Retinal pigment epithelial cell (primary cell): ENCODE measurements at regions not wholly inside any gene's neighbourhood (a gene's known extent, or its start where the extent isn't known, plus 50 kb on each side); places are given as distances from the start of the nearest gene placed in this dataset.
"Not testable (repeated sequence)": the region's sequence is repeated elsewhere in the genome, so short reads cannot be mapped to it uniquely, and the experiment has no call there.

ENCODE experiments used
- DNase-seq: peaks from one replicate; pipeline ENCODE4 v3.0.0-alpha.2; 2010; ENCODE audit warnings: low read depth
- H3K4me3 ChIP-seq: 2 replicates; pipeline ENCODE4 v1.5.1; 2011; ENCODE audit warnings: mild to moderate bottlenecking, low read length, control low read depth, moderate library complexity
- TF ChIP-seq, protein P1 (sequence below): conservative IDR thresholded peaks from 2 replicates; pipeline ENCODE4 v1.5.1; 2011; ENCODE audit warnings: low read depth, low read length, control low read depth, inconsistent platforms

DNA sequence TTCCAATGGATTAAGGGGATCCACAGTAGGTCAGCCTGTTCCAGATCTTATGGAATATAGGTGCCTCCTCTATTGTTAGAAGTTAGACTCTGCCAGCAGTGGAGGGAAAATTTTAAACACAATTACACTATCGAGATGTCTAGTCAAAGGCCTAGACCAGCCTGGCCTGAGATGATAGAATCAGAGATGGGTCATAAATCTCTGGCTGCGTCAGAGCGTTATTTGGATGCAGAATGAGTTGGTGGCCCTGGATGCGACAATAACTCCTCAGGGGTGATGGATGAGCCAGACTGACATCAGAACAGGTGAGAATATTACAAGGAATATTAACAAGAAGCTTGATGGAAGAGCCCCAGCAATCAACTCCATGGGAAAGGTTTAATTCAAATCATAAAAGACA lies 149.3 kb upstream of the TCF4 start:
- TF ChIP-seq, protein P1, sequence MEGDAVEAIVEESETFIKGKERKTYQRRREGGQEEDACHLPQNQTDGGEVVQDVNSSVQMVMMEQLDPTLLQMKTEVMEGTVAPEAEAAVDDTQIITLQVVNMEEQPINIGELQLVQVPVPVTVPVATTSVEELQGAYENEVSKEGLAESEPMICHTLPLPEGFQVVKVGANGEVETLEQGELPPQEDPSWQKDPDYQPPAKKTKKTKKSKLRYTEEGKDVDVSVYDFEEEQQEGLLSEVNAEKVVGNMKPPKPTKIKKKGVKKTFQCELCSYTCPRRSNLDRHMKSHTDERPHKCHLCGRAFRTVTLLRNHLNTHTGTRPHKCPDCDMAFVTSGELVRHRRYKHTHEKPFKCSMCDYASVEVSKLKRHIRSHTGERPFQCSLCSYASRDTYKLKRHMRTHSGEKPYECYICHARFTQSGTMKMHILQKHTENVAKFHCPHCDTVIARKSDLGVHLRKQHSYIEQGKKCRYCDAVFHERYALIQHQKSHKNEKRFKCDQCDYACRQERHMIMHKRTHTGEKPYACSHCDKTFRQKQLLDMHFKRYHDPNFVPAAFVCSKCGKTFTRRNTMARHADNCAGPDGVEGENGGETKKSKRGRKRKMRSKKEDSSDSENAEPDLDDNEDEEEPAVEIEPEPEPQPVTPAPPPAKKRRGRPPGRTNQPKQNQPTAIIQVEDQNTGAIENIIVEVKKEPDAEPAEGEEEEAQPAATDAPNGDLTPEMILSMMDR: no peak
- no peak for DNase-seq
- no peak overlapping the region for H3K4me3 ChIP-seq

DNA sequence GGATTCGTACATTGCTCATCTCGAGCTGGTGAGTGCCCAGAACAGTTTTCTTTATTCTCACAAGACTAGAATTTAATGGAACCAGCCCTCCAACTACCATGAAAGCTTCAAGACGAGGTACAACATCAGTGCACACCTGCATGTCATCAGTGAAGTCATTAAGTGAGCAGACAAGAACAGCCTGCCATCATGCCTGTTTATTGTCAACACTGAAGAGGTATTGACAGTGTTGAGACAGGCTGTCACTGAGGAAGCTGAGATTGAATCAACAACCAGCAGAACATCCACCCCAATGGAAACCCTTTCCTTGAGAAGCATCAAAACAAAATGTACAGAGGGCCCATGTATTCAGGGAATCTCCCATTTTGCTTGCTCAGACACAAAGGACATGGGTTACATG lies 148.0 kb upstream of the TCF4 start:
- no peak overlapping the region for H3K4me3 ChIP-seq
- TF ChIP-seq, protein P1: no peak
- no peak for DNase-seq

DNA sequence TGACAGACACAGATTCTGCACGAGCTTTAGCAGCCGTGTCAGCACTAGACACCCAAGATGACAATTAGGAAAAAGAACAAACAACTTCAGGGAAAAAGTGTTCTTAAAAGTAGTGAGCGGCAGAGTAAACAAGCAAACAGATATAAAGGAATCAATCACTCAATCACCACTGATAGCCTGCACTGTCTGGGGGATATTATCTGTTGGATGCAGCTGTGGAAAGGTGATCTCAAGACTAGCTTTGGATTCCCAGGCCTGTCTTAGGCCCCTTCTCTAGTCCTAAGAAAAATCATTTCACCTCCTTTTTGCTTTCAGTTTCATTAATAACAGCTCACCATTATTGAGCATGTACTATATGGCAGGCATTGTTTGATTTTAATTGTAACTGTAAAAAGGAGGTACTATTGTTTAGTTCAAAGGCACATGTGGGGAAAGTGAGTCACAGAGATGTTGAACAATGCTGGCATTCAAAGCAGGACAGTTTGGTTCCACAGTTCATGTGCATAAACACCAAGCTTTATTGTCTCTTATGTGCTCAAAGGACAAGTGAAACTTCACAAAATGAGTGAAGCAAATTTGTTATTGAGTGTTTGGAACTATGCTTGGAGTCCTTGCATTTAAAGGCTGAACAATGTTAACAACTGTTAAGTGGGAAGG lies 147.3 kb upstream of the TCF4 start:
- no peak for DNase-seq
- TF ChIP-seq, protein P1: no peak
- H3K4me3 ChIP-seq: no peak overlapping the region

DNA sequence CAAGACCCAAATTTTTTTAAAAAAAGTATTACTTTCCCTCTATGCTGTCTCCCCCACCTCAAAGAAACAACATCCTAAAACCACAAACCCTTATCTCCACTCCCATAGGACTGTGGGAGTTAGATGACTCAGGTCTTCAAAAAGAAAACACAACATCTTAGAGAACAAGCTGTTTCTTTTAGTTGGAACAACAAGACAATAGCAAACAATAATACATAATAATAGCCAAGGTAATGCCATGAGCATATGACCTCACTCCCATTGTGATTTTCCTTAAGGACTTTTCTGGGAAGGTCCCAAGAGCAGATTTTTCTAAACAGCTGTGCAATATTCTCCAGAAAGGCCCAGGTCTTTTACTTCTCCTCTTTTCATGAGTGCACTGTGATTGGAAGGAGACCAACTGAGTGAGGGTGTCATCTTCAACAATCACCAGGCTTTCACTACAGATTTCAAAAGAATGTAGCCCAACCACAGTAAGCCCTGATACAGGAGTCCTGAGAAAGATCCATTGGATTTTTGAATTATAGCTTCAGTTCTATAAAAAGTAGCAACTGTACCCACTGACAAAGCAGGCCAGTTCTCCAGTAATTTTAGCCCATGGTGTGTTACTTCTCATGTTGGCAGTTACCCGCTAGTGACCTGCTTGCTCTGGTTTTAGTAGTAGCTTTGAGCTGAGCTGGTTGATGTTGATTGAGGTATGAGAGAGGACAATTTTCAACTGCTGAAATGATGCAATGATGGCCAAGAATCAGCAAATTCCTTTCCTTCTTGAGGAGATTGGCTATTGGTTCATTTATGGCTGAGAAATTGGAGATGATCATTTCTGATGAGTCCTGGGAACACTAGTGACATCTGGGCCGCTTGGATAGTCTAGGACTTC lies 144.5 kb upstream of the TCF4 start:
- DNase-seq: no peak
- TF ChIP-seq, protein P1: no peak
- H3K4me3 ChIP-seq: no peak overlapping the region

DNA sequence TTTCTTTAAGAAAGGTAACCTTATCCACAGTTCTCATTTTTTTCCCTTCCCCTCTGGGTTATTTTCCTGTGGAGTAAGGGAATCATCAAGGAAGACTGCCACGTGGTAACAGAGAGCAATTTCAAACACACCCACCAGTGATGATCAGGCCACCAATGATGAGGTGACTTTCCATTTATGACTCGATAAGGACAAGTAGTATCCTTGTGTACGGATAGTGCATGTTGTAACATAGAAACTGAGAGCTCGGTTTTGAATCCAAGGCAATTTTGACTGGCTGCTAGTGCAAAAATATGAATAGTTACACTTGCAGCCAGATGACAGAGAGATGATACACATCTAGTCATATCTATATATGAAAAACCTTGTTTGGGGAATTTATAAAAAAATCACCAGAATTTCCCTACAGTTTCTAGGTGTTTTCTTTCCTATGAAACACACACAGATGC lies 143.6 kb upstream of the TCF4 start:
- H3K4me3 ChIP-seq: no peak overlapping the region
- TF ChIP-seq, protein P1: no peak
- no peak for DNase-seq

DNA sequence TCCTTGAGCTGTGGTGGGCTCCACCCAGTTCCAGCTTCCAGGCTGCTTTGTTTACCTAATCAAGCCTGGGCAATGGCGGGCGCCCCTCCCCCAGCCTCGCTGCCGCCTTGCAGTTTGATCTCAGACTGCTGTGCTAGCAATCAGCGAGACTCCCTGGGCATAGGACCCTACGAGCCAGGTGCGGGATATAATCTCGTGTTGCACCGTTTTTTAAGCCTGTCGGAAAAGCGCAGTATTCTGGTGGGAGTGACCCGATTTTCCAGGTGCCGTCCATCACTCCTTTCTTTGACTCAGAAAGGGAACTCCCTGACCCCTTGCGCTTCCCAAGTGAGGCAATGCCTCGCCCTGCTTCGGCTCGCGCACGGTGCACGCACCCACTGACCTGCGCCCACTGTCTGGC lies 133.0 kb upstream of the TCF4 start:
- not testable (repeated sequence) for H3K4me3 ChIP-seq, DNase-seq

DNA sequence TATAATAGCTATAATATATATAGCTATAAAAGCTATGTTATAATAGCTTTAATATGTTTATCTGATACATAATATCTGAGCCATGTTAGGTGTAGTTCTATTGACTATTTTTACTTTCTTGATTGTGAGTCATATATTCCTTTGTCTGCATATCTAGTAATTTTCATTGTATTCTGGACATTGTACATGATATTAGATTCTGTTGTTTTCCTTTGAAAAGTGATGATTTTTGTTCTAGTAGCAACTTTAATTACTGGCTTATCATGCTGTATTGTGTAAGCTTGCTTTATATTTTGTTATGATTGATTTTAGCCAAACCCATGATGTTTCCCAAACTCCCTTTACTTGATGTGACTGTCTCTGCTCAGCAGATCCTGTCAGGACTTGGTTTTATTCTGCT lies 125.7 kb upstream of the TCF4 start:
- TF ChIP-seq, protein P1: no peak
- H3K4me3 ChIP-seq: no peak overlapping the region

More for the DNA sequence above, 125.7 kb upstream of the TCF4 start:
- no peak for DNase-seq
